Neural cell (in vitro differentiated cells): ENCODE measurements at regions not wholly inside any gene's neighbourhood (a gene's known extent, or its start where the extent isn't known, plus 50 kb on each side); places are given as distances from the start of the nearest gene placed in this dataset.

Experiments used
- H2AFZ ChIP-seq: fragments of 200-600, 300-800 bp; sonication (generic), shearing (Covaris generic); 2 replicates; pipeline ENCODE4 v1.6.0; 2014; ENCODE audit warnings: low read depth, mild to moderate bottlenecking, antibody characterized with exemption, low read length, moderate library complexity
- H3F3A ChIP-seq: fragments of 200-600 bp; shearing (Covaris generic); 2 replicates; pipeline ENCODE4 v1.6.1; 2016; ENCODE audit warnings: mild to moderate bottlenecking, moderate library complexity, mixed read lengths, antibody characterized with exemption, low read length; ENCODE audit not compliant: insufficient read depth, poor library complexity, severe bottlenecking
- H3K27ac ChIP-seq: fragments of 200-600, 300-800 bp; sonication (generic), shearing (Covaris generic); 2 replicates; pipeline ENCODE4 v1.5.1; 2014; ENCODE audit warnings: mild to moderate bottlenecking, low read length, moderate library complexity
- H3K27me3 ChIP-seq: fragments of 300-800, 200-600 bp; sonication (generic), shearing (Covaris generic); 2 replicates; pipeline ENCODE4 v1.6.0; 2014; ENCODE audit warnings: mild to moderate bottlenecking, low read depth, low read length, moderate library complexity; ENCODE audit not compliant: insufficient read depth
- H3K36me3 ChIP-seq: fragments of 300-800, 200-600 bp; sonication (generic), shearing (Covaris generic); 2 replicates; pipeline ENCODE4 v1.5.1; 2014; ENCODE audit warnings: mild to moderate bottlenecking, antibody characterized with exemption, low read length, moderate library complexity; ENCODE audit not compliant: insufficient read depth
- H3K4me2 ChIP-seq: fragments of 300-800, 200-600 bp; sonication (generic), shearing (Covaris generic); 2 replicates; pipeline ENCODE4 v1.6.0; 2014; ENCODE audit warnings: mild to moderate bottlenecking, low read length
- H3K4me3 ChIP-seq: fragments of 300-800, 200-600 bp; sonication (generic), shearing (Covaris generic); 2 replicates; pipeline ENCODE4 v1.5.1; 2014; ENCODE audit warnings: mild to moderate bottlenecking, low read length, moderate library complexity
- H3K79me2 ChIP-seq: fragments of 200-600 bp; shearing (Covaris generic); replicated peaks from 2 replicates; pipeline ENCODE4 v1.6.0; 2014; ENCODE audit warnings: mild to moderate bottlenecking, low read length, moderate library complexity; ENCODE audit not compliant: insufficient read depth
- H3K9ac ChIP-seq: fragments of 300-800, 200-600 bp; sonication (generic), shearing (Covaris generic); 2 replicates; pipeline ENCODE4 v1.6.1; 2016; ENCODE audit warnings: mild to moderate bottlenecking, low read length, mixed read lengths
- H3K9me2 ChIP-seq: fragments of 200-600 bp; shearing (Covaris generic); 2 replicates; pipeline ENCODE4 v1.6.1; 2016; ENCODE audit warnings: mild to moderate bottlenecking, low read length, mixed read lengths; ENCODE audit not compliant: insufficient read depth
- H3K9me3 ChIP-seq: fragments of 200-600, 300-800 bp; sonication (generic), shearing (Covaris generic); 2 replicates; pipeline ENCODE4 v1.6.1; 2016; ENCODE audit warnings: mild to moderate bottlenecking, mixed run types, low read length, moderate library complexity, mixed read lengths
- H4K20me1 ChIP-seq: fragments of 200-600 bp; shearing (Covaris generic); 2 replicates; pipeline ENCODE4 v1.6.1; 2016; ENCODE audit warnings: mild to moderate bottlenecking, mixed run types; ENCODE audit not compliant: insufficient read depth
- EP300 ChIP-seq: fragments of 450-650 bp; conservative IDR thresholded peaks from 2 replicates; pipeline ENCODE4 v1.6.1; 2014; ENCODE audit warnings: antibody characterized with exemption, mild to moderate bottlenecking, moderate library complexity; ENCODE audit not compliant: poor library complexity, severe bottlenecking
- EZH2 ChIP-seq: fragments of 200-600, 300-800 bp; shearing (Covaris generic), sonication (generic); IDR thresholded peaks from 2 replicates; pipeline ENCODE4 v1.6.1; 2014; ENCODE audit warnings: antibody characterized with exemption, low read length, borderline replicate concordance, mild to moderate bottlenecking; ENCODE audit not compliant: insufficient read depth, poor library complexity, severe bottlenecking
- MXI1 ChIP-seq: fragments of 450-650 bp; conservative IDR thresholded peaks from 2 replicates; pipeline ENCODE4 v1.6.1; 2014; ENCODE audit warnings: antibody characterized with exemption, mild to moderate bottlenecking; ENCODE audit not compliant: poor library complexity, severe bottlenecking
- POLR2AphosphoS5 ChIP-seq: IDR thresholded peaks from 2 replicates; pipeline ENCODE4 v1.6.1; 2012
- RAD21 ChIP-seq: fragments of 450-650 bp; conservative IDR thresholded peaks from 2 replicates; pipeline ENCODE4 v1.6.1; 2014; ENCODE audit warnings: antibody characterized with exemption, mild to moderate bottlenecking, moderate library complexity
- SMC3 ChIP-seq: fragments of 450-650 bp; conservative IDR thresholded peaks from 2 replicates; pipeline ENCODE4 v1.6.1; 2014; ENCODE audit warnings: antibody characterized with exemption, mild to moderate bottlenecking, moderate library complexity; ENCODE audit not compliant: poor library complexity
- TAF1 ChIP-seq: IDR thresholded peaks from 2 replicates; pipeline ENCODE4 v1.6.1; 2012; ENCODE audit warnings: low read depth
- TF ChIP-seq, protein P1 (sequence below): IDR thresholded peaks from 2 replicates; pipeline ENCODE4 v1.6.1; 2012; ENCODE audit warnings: borderline replicate concordance
- TF ChIP-seq, protein P2 (sequence below): fragments of 450-650 bp; IDR thresholded peaks from 2 replicates; pipeline ENCODE4 v1.5.1; 2014; ENCODE audit warnings: antibody characterized with exemption, mild to moderate bottlenecking, moderate library complexity; ENCODE audit not compliant: poor library complexity, severe bottlenecking

DNA sequence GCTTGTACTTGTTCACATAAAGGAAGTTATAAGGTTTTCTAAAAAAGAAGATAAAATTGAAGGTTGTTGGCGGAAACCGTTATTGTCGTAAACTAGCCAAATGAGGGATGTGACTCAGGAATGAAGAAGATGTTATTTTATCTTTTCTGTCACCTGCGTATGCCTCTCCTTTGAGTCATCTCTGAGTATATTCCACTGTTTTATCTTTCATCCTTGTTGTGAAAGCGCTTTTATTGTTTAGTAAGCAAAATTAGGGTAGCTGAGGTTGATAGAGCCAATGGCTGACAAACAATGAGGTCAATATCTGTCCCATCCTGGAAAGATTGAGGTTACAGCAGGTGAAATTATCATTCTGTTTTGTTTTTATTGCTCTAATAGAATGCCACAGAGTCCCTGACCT, 105.0 kb downstream of the TUSC1 start:
- Histone ChIP-seq H3K4me2 (no peak overlapping the region), H3K9me3 (no peaks in the 10 kb centered on the region), H3K9ac (no peak overlapping the region), H3K36me3 (no peaks in the 10 kb centered on the region), H3K9me2 (no peaks in the 10 kb centered on the region), H3K27me3 (no peaks in the 10 kb centered on the region), H3K27ac (no peak overlapping the region), H4K20me1 (no peaks in the 10 kb centered on the region), H3F3A (no peaks in the 10 kb centered on the region), H3K79me2 (no peaks in the 10 kb centered on the region), H2AFZ (no peak overlapping the region), H3K4me3 (no peak overlapping the region)
- TF ChIP-seq RAD21: no peak

DNA sequence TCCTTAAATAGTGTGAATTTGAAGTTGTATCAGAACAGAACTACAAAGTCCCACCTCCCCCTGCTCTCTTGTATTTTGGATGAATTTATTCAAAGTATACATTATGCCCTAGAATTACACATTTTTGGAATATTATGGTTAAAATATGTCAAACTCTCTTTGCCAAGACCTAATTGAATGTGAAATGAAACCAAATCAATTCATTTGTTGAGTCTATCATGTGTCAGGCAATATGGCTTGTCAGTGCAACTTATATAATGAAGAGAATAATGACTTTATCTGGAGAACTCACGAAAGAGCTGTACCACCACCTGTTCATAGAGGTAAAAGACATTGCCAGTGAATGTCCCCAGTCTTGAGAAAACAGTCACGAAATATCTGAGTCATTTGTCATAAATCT, 106.8 kb downstream of the TUSC1 start:
- H3K27ac ChIP-seq: no peak overlapping the region
- no peaks in the 10 kb centered on the region for H3K9me2 ChIP-seq
- no peak overlapping the region for H2AFZ ChIP-seq
- no peaks in the 10 kb centered on the region for H3K79me2 ChIP-seq
- H3F3A ChIP-seq: no peaks in the 10 kb centered on the region
- H3K4me2 ChIP-seq: no peak overlapping the region
- H3K4me3 ChIP-seq: no peak overlapping the region
- no peaks in the 10 kb centered on the region for H3K9me3 ChIP-seq
- H3K27me3 ChIP-seq: no peaks in the 10 kb centered on the region
- TF ChIP-seq MXI1 (no peak), SMC3 (no peak)
- no peaks in the 10 kb centered on the region for H4K20me1 ChIP-seq
- no peaks in the 10 kb centered on the region for H3K36me3 ChIP-seq
- H3K9ac ChIP-seq: no peak overlapping the region

DNA sequence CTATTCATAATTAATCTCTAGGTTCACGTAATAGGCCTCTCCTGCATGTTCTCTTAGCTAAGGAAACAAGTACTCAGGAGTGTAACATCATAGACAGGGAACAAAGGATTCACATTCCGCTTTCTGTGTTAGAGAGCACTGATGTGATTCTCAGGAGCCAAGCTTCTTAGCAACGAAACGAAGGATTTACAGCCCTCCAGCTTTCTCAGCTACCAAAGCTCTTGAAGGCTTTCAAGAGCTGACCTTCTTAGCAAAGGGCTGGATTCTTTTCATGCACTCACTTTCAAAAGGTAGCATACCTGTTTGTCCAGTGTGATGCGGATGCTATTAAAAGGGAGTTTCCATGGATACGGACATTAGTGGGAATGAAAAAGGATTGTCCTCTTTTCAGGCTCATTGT, 107.4 kb downstream of the TUSC1 start:
- no peaks in the 10 kb centered on the region for H3K9me3 ChIP-seq
- H3K9ac ChIP-seq: no peak overlapping the region
- no peak overlapping the region for H3K4me2 ChIP-seq
- no peak for TF ChIP-seq MXI1
- TF ChIP-seq POLR2AphosphoS5: peak; percentile 13
- H3F3A ChIP-seq: no peaks in the 10 kb centered on the region
- no peaks in the 10 kb centered on the region for H3K9me2 ChIP-seq
- H2AFZ ChIP-seq: no peak overlapping the region
- H4K20me1 ChIP-seq: no peaks in the 10 kb centered on the region
- H3K4me3 ChIP-seq: no peak overlapping the region
- no peaks in the 10 kb centered on the region for H3K36me3 ChIP-seq
- H3K79me2 ChIP-seq: no peaks in the 10 kb centered on the region
- no peak overlapping the region for H3K27ac ChIP-seq
- no peaks in the 10 kb centered on the region for H3K27me3 ChIP-seq

DNA sequence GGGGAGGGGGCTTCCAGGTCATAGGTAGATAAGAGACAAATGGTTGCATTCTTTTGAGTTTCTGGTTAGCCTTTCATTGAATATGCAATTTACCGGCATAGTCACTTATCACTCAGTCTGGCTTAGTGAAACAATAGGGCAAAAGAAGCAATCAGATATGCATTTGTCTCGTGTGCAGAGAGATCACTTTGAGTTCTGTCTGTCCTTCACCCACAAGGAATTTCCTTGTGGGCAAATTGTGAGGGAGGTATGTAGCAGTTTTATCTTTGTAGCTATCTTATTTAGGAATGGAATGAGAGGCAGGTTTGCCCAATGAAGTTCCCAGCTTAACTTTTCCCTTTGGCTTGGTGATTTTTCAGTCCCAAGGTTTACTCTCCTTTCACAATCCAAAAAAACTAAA, 116.1 kb downstream of the TUSC1 start:
- no peaks in the 10 kb centered on the region for H3F3A ChIP-seq
- no peaks in the 10 kb centered on the region for H3K79me2 ChIP-seq
- H3K9ac ChIP-seq: no peak overlapping the region
- TF ChIP-seq RAD21 (no peak), SMC3 (no peak), EP300 (no peak), EZH2 (no peak), POLR2AphosphoS5 (no peak), TAF1 (no peak), MXI1 (no peak)
- TF ChIP-seq, protein P1, sequence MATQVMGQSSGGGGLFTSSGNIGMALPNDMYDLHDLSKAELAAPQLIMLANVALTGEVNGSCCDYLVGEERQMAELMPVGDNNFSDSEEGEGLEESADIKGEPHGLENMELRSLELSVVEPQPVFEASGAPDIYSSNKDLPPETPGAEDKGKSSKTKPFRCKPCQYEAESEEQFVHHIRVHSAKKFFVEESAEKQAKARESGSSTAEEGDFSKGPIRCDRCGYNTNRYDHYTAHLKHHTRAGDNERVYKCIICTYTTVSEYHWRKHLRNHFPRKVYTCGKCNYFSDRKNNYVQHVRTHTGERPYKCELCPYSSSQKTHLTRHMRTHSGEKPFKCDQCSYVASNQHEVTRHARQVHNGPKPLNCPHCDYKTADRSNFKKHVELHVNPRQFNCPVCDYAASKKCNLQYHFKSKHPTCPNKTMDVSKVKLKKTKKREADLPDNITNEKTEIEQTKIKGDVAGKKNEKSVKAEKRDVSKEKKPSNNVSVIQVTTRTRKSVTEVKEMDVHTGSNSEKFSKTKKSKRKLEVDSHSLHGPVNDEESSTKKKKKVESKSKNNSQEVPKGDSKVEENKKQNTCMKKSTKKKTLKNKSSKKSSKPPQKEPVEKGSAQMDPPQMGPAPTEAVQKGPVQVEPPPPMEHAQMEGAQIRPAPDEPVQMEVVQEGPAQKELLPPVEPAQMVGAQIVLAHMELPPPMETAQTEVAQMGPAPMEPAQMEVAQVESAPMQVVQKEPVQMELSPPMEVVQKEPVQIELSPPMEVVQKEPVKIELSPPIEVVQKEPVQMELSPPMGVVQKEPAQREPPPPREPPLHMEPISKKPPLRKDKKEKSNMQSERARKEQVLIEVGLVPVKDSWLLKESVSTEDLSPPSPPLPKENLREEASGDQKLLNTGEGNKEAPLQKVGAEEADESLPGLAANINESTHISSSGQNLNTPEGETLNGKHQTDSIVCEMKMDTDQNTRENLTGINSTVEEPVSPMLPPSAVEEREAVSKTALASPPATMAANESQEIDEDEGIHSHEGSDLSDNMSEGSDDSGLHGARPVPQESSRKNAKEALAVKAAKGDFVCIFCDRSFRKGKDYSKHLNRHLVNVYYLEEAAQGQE: no peak
- TF ChIP-seq, protein P2, sequence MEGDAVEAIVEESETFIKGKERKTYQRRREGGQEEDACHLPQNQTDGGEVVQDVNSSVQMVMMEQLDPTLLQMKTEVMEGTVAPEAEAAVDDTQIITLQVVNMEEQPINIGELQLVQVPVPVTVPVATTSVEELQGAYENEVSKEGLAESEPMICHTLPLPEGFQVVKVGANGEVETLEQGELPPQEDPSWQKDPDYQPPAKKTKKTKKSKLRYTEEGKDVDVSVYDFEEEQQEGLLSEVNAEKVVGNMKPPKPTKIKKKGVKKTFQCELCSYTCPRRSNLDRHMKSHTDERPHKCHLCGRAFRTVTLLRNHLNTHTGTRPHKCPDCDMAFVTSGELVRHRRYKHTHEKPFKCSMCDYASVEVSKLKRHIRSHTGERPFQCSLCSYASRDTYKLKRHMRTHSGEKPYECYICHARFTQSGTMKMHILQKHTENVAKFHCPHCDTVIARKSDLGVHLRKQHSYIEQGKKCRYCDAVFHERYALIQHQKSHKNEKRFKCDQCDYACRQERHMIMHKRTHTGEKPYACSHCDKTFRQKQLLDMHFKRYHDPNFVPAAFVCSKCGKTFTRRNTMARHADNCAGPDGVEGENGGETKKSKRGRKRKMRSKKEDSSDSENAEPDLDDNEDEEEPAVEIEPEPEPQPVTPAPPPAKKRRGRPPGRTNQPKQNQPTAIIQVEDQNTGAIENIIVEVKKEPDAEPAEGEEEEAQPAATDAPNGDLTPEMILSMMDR: no peak
- H3K9me2 ChIP-seq: no peaks in the 10 kb centered on the region
- H3K4me2 ChIP-seq: no peak overlapping the region
- H4K20me1 ChIP-seq: no peaks in the 10 kb centered on the region
- no peaks in the 10 kb centered on the region for H3K36me3 ChIP-seq
- no peak overlapping the region for H2AFZ ChIP-seq
- H3K4me3 ChIP-seq: no peak overlapping the region
- H3K27me3 ChIP-seq: no peaks in the 10 kb centered on the region
- H3K9me3 ChIP-seq: no peaks in the 10 kb centered on the region
- no peak overlapping the region for H3K27ac ChIP-seq
